Prostate gland (tissue), 2 donors: ENCODE measurements at regions not wholly inside any gene's neighbourhood (a gene's known extent, or its start where the extent isn't known, plus 50 kb on each side); places are given as distances from the start of the nearest gene placed in this dataset.

Source experiments
- DNase-seq: peaks from one replicate; pipeline ENCODE4 v3.0.0-alpha.2; 2019; ENCODE audit warnings: low spot score
- H3K27ac ChIP-seq, 2 donors: fragments of 200-600 bp; sonication (generic); 2 replicates each; pipeline ENCODE4 v1.5.1; 2017 to 2019
- H3K27me3 ChIP-seq: fragments of 200-600 bp; sonication (generic); replicated peaks from 2 replicates; pipeline ENCODE4 v1.5.1; 2019; ENCODE audit not compliant: insufficient read depth
- H3K36me3 ChIP-seq, 2 donors: fragments of 200-600 bp; sonication (generic); 1 replicate in 1 of 2; 2 replicates in 1 of 2; pipeline versions ENCODE4 v1.5.1 to v1.8.1; 2017 to 2019
- H3K4me1 ChIP-seq: fragments of 200-600 bp; sonication (generic); replicated peaks from 2 replicates; pipeline ENCODE4 v1.5.1; 2019
- H3K4me3 ChIP-seq, 2 donors: fragments of 200-600 bp; sonication (generic); 2 replicates each; pipeline ENCODE4 v1.5.1; 2017 to 2019
- H3K9me3 ChIP-seq: fragments of 200-600 bp; sonication (generic); 2 replicates; pipeline ENCODE4 v1.5.1; 2017
- CTCF ChIP-seq, 4 experiments: fragments of 200-600 bp in 2 of 4; fragments of 450-650 bp in 2 of 4; sonication (generic) in 2 of 4; IDR thresholded peaks; 1 replicate in 3 of 4; 2 replicates in 1 of 4; pipeline ENCODE4 v1.5.1; 2016 to 2019; ENCODE audit warnings: antibody characterized with exemption in 4 of 4, mild to moderate bottlenecking in 2 of 4, moderate library complexity in 2 of 4
- POLR2A ChIP-seq: fragments of 450-650 bp; IDR thresholded peaks from one replicate; pipeline ENCODE4 v1.6.1; 2016; ENCODE audit warnings: antibody characterized with exemption, mild to moderate bottlenecking
- POLR2AphosphoS5 ChIP-seq: sonication (generic); formaldehyde crosslinking; IDR thresholded peaks from one replicate; pipeline ENCODE4 v1.6.1; 2017; ENCODE audit warnings: antibody characterized with exemption
- WGBS: methylation state at CpG from one replicate; pipeline ENCODE4 v1.1.5; 2018; 5-methylcytosine and 5-hydroxymethylcytosine counted together
- intact Hi-C: fragments of 100-400 bp; cut with DNase I; formaldehyde crosslinking; loops from one replicate; pipeline ENCODE4 v1.14.2; 2022

GRCh38 chr5:20286512-20286911 is 298.5 kb upstream of the CDH18 start:
- H3K4me1 ChIP-seq, result no peaks in the 10 kb centered on the region
- H3K27me3 ChIP-seq, result no peaks in the 10 kb centered on the region
- TF ChIP-seq POLR2A, result no peak
- TF ChIP-seq CTCF (IDR thresholded peaks at IDR 0.05), result no peak
- TF ChIP-seq POLR2AphosphoS5, result no peak
- no peak for DNase-seq
- H3K9me3 ChIP-seq, result no peaks in the 10 kb centered on the region
- no peaks in the 10 kb centered on the region for H3K36me3 ChIP-seq
- H3K27ac ChIP-seq, result no peak overlapping the region
- intact Hi-C loops, result no loop called here
- H3K4me3 ChIP-seq, result no peak overlapping the region

GRCh38 chr5:20276959-20277263 is 288.9 kb upstream of the CDH18 start:
- WGBS, result 88% methylated on average over 5 of the region's 5 CpGs
- intact Hi-C loops, result no loop called here

GRCh38 chr5:20276061-20276958 is 288.3 kb upstream of the CDH18 start:
- no peak overlapping the region for H3K4me3 ChIP-seq
- no peaks in the 10 kb centered on the region for H3K27me3 ChIP-seq
- no peak for TF ChIP-seq CTCF (IDR thresholded peaks at IDR 0.05)
- TF ChIP-seq POLR2AphosphoS5, result no peak
- TF ChIP-seq POLR2A, result no peak
- intact Hi-C loops, result no loop called here
- H3K9me3 ChIP-seq, result no peaks in the 10 kb centered on the region
- H3K36me3 ChIP-seq, result no peaks in the 10 kb centered on the region
- DNase-seq, result no peak
- no peaks in the 10 kb centered on the region for H3K4me1 ChIP-seq
- 91% methylated on average over 3 of the region's 3 CpGs for WGBS
- no peak overlapping the region for H3K27ac ChIP-seq

More at GRCh38 chr5:20276959-20277263, 288.9 kb upstream of the CDH18 start:
- DNase-seq, result no peak
- no peaks in the 10 kb centered on the region for H3K9me3 ChIP-seq
- no peak overlapping the region for H3K27ac ChIP-seq
- no peaks in the 10 kb centered on the region for H3K4me1 ChIP-seq
- H3K27me3 ChIP-seq, result no peaks in the 10 kb centered on the region
- TF ChIP-seq POLR2A (no peak), CTCF (IDR thresholded peaks at IDR 0.05) (no peak), POLR2AphosphoS5 (no peak)
- no peak overlapping the region for H3K4me3 ChIP-seq
- no peaks in the 10 kb centered on the region for H3K36me3 ChIP-seq

GRCh38 chr5:20266066-20266465 is 278.1 kb upstream of the CDH18 start:
- WGBS, result 93% methylated on average over 2 of the region's 2 CpGs
- H3K4me1 ChIP-seq, result no peaks in the 10 kb centered on the region
- H3K27me3 ChIP-seq, result no peaks in the 10 kb centered on the region
- intact Hi-C loops, result no loop called here
- DNase-seq, result no peak
- H3K9me3 ChIP-seq, result no peaks in the 10 kb centered on the region
- H3K4me3 ChIP-seq, result no peak overlapping the region
- TF ChIP-seq CTCF (IDR thresholded peaks at IDR 0.05) (no peak), POLR2AphosphoS5 (no peak), POLR2A (no peak)
- H3K36me3 ChIP-seq, result no peaks in the 10 kb centered on the region
- H3K27ac ChIP-seq, result no peak overlapping the region

GRCh38 chr5:20262896-20263295 is 274.9 kb upstream of the CDH18 start:
- WGBS, result 90% methylated on average over 3 of the region's 3 CpGs
- Histone ChIP-seq H3K4me3 (no peak overlapping the region), H3K9me3 (no peaks in the 10 kb centered on the region), H3K4me1 (no peaks in the 10 kb centered on the region), H3K36me3 (no peaks in the 10 kb centered on the region), H3K27ac (no peak overlapping the region), H3K27me3 (no peaks in the 10 kb centered on the region)
- intact Hi-C loops, result no loop called here
- no peak for DNase-seq
- no peak for TF ChIP-seq POLR2AphosphoS5
- TF ChIP-seq POLR2A, result no peak
- TF ChIP-seq CTCF (IDR thresholded peaks at IDR 0.05), result no peak
